HepG2 (cell line): ENCODE measurements at regions not wholly inside any gene's neighbourhood (a gene's known extent, or its start where the extent isn't known, plus 50 kb on each side); places are given as distances from the start of the nearest gene placed in this dataset.

Source experiments
- ATAC-seq: fragments of 200-7000 bp; cut with Tn5 transposase; 3 replicates; pipeline ENCODE4 v1.9.1; 2020; ENCODE audit warnings: mild to moderate bottlenecking, moderate library complexity
- BruUV-seq: library from RNA; stranded (reverse); fragments of 400-500 nt; replicated peaks from 2 replicates; lab custom pipeline; 2021; lab: Mats Ljungman, UMichigan
- CTCF ChIA-PET: fragments of 300-600 bp; formaldehyde crosslinking; extraction: SDS; loops from one replicate; lab custom pipeline; 2021; ENCODE audit warnings: low total read pairs, inconsistent platforms, low intra/inter-chr PET ratio; lab: Yijun Ruan, JAX
- POLR2A ChIA-PET: fragments of 350-600 bp; sonication (Branson Sonifier 250); formaldehyde crosslinking; loops from one replicate; lab custom pipeline; 2020; ENCODE audit warnings: antibody characterized with exemption, inconsistent platforms; lab: Yijun Ruan, JAX
- DNase-seq: peaks from one replicate; pipeline ENCODE4 v3.0.0-alpha.2; 2015; ENCODE audit warnings: low spot score
- FAIRE-seq: peaks from 3 replicates; lab custom pipeline; 2011; peaks lifted over from hg19 to GRCh38; lab: Jason Lieb, UNC
- H2AFZ ChIP-seq: one replicate; pipeline ENCODE4 v1.6.1; 2011; ENCODE audit warnings: low read length, inconsistent platforms
- H3K27ac ChIP-seq: fragments of 300-600 bp; 3 replicates; pipeline ENCODE4 v1.8.0; 2011; ENCODE audit warnings: mixed run types, mild to moderate bottlenecking, mixed read lengths, low read length, inconsistent platforms; ENCODE audit not compliant: insufficient read depth; ENCODE audit errors: extremely low read length
- H3K27me3 ChIP-seq, 2 experiments: fragments of 200-600 bp in 1 of 2; 2 replicates in 1 of 2; 3 replicates in 1 of 2; pipeline versions ENCODE4 v1.6.0 to v1.8.0; 2011; ENCODE audit warnings: low read length in 2 of 2, mild to moderate bottlenecking in 2 of 2, moderate library complexity in 2 of 2, inconsistent platforms in 1 of 2; ENCODE audit not compliant: insufficient read depth in 2 of 2, control insufficient read depth in 1 of 2
- H3K36me3 ChIP-seq, 2 experiments: fragments of 200-600 bp in 1 of 2; replicated peaks in 1 of 2; 2 replicates in 1 of 2; 3 replicates in 1 of 2; pipeline versions ENCODE4 v1.5.1 to v1.8.0; 2011; ENCODE audit warnings: low read length in 2 of 2, inconsistent platforms in 1 of 2; ENCODE audit not compliant: insufficient read depth in 2 of 2, control insufficient read depth in 1 of 2
- H3K4me1 ChIP-seq: 2 replicates; pipeline ENCODE4 v1.5.1; 2012; ENCODE audit warnings: low read length, inconsistent platforms; ENCODE audit not compliant: insufficient read depth
- H3K4me2 ChIP-seq: 2 replicates; pipeline ENCODE4 v1.6.0; 2011; ENCODE audit warnings: low read depth, low read length, inconsistent platforms
- H3K4me3 ChIP-seq, 3 experiments: fragments of 200-600 bp in 1 of 3; sonication (generic), shearing (Covaris generic) in 1 of 3; replicated peaks in 1 of 3; 2 replicates each; pipeline ENCODE4 v1.5.1; 2011 to 2016; ENCODE audit warnings: low read length in 3 of 3, inconsistent platforms in 2 of 3, low read depth in 2 of 3, mild to moderate bottlenecking in 2 of 3, control low read depth in 1 of 3, mixed read lengths in 1 of 3; ENCODE audit not compliant: insufficient read depth in 1 of 3
- H3K79me2 ChIP-seq: one replicate; pipeline ENCODE4 v1.6.1; 2011; ENCODE audit warnings: low read length, inconsistent platforms; ENCODE audit not compliant: insufficient read depth
- H3K9ac ChIP-seq: 2 replicates; pipeline ENCODE4 v1.6.0; 2011; ENCODE audit warnings: mild to moderate bottlenecking, low read depth, low read length, inconsistent platforms; ENCODE audit not compliant: insufficient read depth
- H3K9me3 ChIP-seq: 2 replicates; pipeline ENCODE4 v1.5.1; 2012; ENCODE audit warnings: mild to moderate bottlenecking, low read length
- H4K20me1 ChIP-seq: 2 replicates; pipeline ENCODE4 v1.6.0; 2011; ENCODE audit warnings: inconsistent platforms, mild to moderate bottlenecking, low read length, moderate library complexity; ENCODE audit not compliant: insufficient read depth
- AKAP8 ChIP-seq: sonication (generic); formaldehyde crosslinking; IDR thresholded peaks from 2 replicates; pipeline ENCODE4 v1.5.1; 2020; ENCODE audit warnings: mild to moderate bottlenecking, missing genetic modification reagents
- KAT8 ChIP-seq: IDR thresholded peaks from 2 replicates; pipeline ENCODE4 v1.6.1; 2016; ENCODE audit warnings: missing genetic modification reagents, missing compliant biosample characterization
- MEF2D ChIP-seq: sonication (generic); formaldehyde crosslinking; IDR thresholded peaks from 2 replicates; pipeline ENCODE4 v1.5.1; 2020; ENCODE audit warnings: mild to moderate bottlenecking, missing genetic modification reagents
- MIER2 ChIP-seq: IDR thresholded peaks from 2 replicates; pipeline ENCODE4 v1.6.1; 2016; ENCODE audit warnings: missing biosample characterization, missing genetic modification reagents
- SAFB2 ChIP-seq: sonication (generic); formaldehyde crosslinking; IDR thresholded peaks from 2 replicates; pipeline ENCODE4 v1.5.1; 2020; ENCODE audit warnings: missing genetic modification reagents, low read depth, mild to moderate bottlenecking, borderline replicate concordance
- WIZ ChIP-seq: sonication (generic); formaldehyde crosslinking; IDR thresholded peaks from 2 replicates; pipeline ENCODE4 v1.5.1; 2020; ENCODE audit warnings: mild to moderate bottlenecking, missing genetic modification reagents
- ZNF556 ChIP-seq: sonication (generic); formaldehyde crosslinking; IDR thresholded peaks from 2 replicates; pipeline ENCODE4 v1.4.0; 2020; ENCODE audit warnings: mild to moderate bottlenecking, missing genetic modification reagents, borderline replicate concordance
- ZNF639 ChIP-seq: conservative IDR thresholded peaks from 2 replicates; pipeline ENCODE4 v1.6.1; 2018; ENCODE audit warnings: missing genetic modification reagents
- WGBS: methylation state at CpG from one replicate; pipeline ENCODE4 v1.1.6; 2017; ENCODE audit warnings: low lambda C conversion rate; 5-methylcytosine and 5-hydroxymethylcytosine counted together
- in situ Hi-C: cut with HindIII; loops from 2 replicates; pipeline ENCODE4 v1.10.0; 2017; ENCODE audit warnings: low pct_unique_long_range_greater_than_20kb; ENCODE audit not compliant: extremely low pct_ligation_motif_present
- intact Hi-C: fragments of 100-400 bp; cut with micrococcal nuclease; formaldehyde crosslinking; loops from one replicate; pipeline ENCODE4 v1.10.0; 2022; ENCODE audit not compliant: unreplicated experiment
- TF ChIP-seq, protein P1 (sequence below): sonication (generic); formaldehyde crosslinking; IDR thresholded peaks from 2 replicates; pipeline ENCODE4 v1.4.0; 2020; ENCODE audit warnings: low read depth, mild to moderate bottlenecking, missing genetic modification reagents
- TF ChIP-seq, protein P2 (sequence below): sonication (generic); formaldehyde crosslinking; IDR thresholded peaks from 2 replicates; pipeline ENCODE4 v1.5.0; 2020; ENCODE audit warnings: missing genetic modification reagents
- TF ChIP-seq, protein P3 (sequence below): sonication (generic); formaldehyde crosslinking; IDR thresholded peaks from 2 replicates; pipeline ENCODE4 v1.5.0; 2020; ENCODE audit warnings: missing genetic modification reagents

- H3K9me3 ChIP-seq: no peaks in the 10 kb centered on the region
- intact Hi-C loops: no loop called here
- H3K4me3 ChIP-seq: no peak overlapping the region
- no peaks in the 10 kb centered on the region for H3K4me1 ChIP-seq
- WGBS: 0% methylated on average over 3 of the region's 3 CpGs
- CTCF ChIA-PET: no interaction called here
- FAIRE-seq (no peak), ATAC-seq (no peak), DNase-seq (no peak)
- H4K20me1 ChIP-seq: no peaks in the 10 kb centered on the region
- no TSS peak for BruUV-seq
- no peak overlapping the region for H2AFZ ChIP-seq
- in situ Hi-C loops: no loop called here
- H3K27ac ChIP-seq: no peak overlapping the region
- no peaks in the 10 kb centered on the region for H3K79me2 ChIP-seq
- POLR2A ChIA-PET: no interaction called here
- H3K36me3 ChIP-seq: no peaks in the 10 kb centered on the region
- H3K4me2 ChIP-seq: no peak overlapping the region
- H3K9ac ChIP-seq: no peak overlapping the region
- TF ChIP-seq, protein P1, sequence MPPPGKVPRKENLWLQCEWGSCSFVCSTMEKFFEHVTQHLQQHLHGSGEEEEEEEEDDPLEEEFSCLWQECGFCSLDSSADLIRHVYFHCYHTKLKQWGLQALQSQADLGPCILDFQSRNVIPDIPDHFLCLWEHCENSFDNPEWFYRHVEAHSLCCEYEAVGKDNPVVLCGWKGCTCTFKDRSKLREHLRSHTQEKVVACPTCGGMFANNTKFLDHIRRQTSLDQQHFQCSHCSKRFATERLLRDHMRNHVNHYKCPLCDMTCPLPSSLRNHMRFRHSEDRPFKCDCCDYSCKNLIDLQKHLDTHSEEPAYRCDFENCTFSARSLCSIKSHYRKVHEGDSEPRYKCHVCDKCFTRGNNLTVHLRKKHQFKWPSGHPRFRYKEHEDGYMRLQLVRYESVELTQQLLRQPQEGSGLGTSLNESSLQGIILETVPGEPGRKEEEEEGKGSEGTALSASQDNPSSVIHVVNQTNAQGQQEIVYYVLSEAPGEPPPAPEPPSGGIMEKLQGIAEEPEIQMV (CRISPR knock-in tag): no peak
- no peak for TF ChIP-seq ZNF556 (CRISPR knock-in tag)
- TF ChIP-seq SAFB2 (CRISPR knock-in tag): no peak
- TF ChIP-seq WIZ (CRISPR knock-in tag): no peak
- H3K27me3 ChIP-seq: no peaks in the 10 kb centered on the region
Measured at GRCh38 chr13:34371645-34372395, 553.9 kb downstream of the RFC3 start.

DNA sequence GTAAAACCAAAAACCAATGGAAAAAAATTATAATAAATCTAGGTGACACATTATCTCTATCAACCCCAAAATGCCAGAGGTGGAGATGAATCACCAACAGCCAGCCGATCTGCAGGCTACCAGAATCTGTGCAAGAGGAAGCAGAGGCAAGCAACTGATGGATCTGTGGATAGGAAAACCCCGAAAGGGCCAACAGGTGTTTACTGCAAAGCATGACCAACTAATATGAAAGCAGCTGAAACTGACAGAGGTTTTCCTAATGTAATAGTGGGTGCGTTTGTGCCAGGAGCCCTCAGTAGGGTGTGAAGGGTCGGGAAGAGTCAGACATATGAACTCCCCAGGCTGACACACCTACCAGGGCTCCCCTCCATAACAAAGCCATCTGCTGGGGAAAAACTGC is 554.6 kb downstream of the RFC3 start:
- H3K9ac ChIP-seq: no peak overlapping the region
- H3K36me3 ChIP-seq: no peaks in the 10 kb centered on the region
- H2AFZ ChIP-seq: no peak overlapping the region
- H3K4me1 ChIP-seq: no peaks in the 10 kb centered on the region
- BruUV-seq: no TSS peak
- no peak overlapping the region for H3K4me2 ChIP-seq
- ATAC-seq: no peak
- POLR2A ChIA-PET: no interaction called here
- FAIRE-seq: no peak
- intact Hi-C loops (no loop called here), in situ Hi-C loops (no loop called here)
- H3K79me2 ChIP-seq: no peaks in the 10 kb centered on the region
- no peak overlapping the region for H3K4me3 ChIP-seq
- WGBS: 1% methylated on average over 4 of the region's 4 CpGs
- H3K27me3 ChIP-seq: no peaks in the 10 kb centered on the region
- no peaks in the 10 kb centered on the region for H4K20me1 ChIP-seq
- CTCF ChIA-PET: no interaction called here
- no peak overlapping the region for H3K27ac ChIP-seq
- H3K9me3 ChIP-seq: no peaks in the 10 kb centered on the region
- no peak for DNase-seq
- TF ChIP-seq KAT8 (CRISPR knock-in tag): no peak
- no peak for TF ChIP-seq ZNF639 (CRISPR knock-in tag)
- TF ChIP-seq MIER2: no peak
- TF ChIP-seq, protein P2, sequence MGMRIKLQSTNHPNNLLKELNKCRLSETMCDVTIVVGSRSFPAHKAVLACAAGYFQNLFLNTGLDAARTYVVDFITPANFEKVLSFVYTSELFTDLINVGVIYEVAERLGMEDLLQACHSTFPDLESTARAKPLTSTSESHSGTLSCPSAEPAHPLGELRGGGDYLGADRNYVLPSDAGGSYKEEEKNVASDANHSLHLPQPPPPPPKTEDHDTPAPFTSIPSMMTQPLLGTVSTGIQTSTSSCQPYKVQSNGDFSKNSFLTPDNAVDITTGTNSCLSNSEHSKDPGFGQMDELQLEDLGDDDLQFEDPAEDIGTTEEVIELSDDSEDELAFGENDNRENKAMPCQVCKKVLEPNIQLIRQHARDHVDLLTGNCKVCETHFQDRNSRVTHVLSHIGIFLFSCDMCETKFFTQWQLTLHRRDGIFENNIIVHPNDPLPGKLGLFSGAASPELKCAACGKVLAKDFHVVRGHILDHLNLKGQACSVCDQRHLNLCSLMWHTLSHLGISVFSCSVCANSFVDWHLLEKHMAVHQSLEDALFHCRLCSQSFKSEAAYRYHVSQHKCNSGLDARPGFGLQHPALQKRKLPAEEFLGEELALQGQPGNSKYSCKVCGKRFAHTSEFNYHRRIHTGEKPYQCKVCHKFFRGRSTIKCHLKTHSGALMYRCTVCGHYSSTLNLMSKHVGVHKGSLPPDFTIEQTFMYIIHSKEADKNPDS (CRISPR knock-in tag): no peak
- no peak for TF ChIP-seq AKAP8
- TF ChIP-seq, protein P3, sequence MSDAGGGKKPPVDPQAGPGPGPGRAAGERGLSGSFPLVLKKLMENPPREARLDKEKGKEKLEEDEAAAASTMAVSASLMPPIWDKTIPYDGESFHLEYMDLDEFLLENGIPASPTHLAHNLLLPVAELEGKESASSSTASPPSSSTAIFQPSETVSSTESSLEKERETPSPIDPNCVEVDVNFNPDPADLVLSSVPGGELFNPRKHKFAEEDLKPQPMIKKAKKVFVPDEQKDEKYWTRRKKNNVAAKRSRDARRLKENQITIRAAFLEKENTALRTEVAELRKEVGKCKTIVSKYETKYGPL (CRISPR knock-in tag): no peak
- TF ChIP-seq MEF2D (CRISPR knock-in tag): no peak
